Uterus (tissue), 3 donors: ENCODE measurements at regions not wholly inside any gene's neighbourhood (a gene's known extent, or its start where the extent isn't known, plus 50 kb on each side); places are given as distances from the start of the nearest gene placed in this dataset.

Experiments used
- DNase-seq, 2 donors: peaks; one replicate each; pipeline ENCODE4 v3.0.0-alpha.2; 2019 to 2020
- H3K27ac ChIP-seq, 2 donors: fragments of 200-600 bp; sonication (generic); 1 replicate in 1 of 2; 2 replicates in 1 of 2; pipeline ENCODE4 v1.5.1; 2016 to 2018
- H3K27me3 ChIP-seq, 2 donors: fragments of 200-600 bp; sonication (generic); one replicate each; pipeline ENCODE4 v1.5.1; 2018 to 2019; ENCODE audit warnings: control low read depth in 1 of 2
- H3K36me3 ChIP-seq, 2 donors: fragments of 200-600 bp; sonication (generic); one replicate each; pipeline ENCODE4 v1.5.1; 2019; ENCODE audit warnings: control low read depth in 1 of 2
- H3K4me1 ChIP-seq, 2 donors: fragments of 200-600 bp; sonication (generic); one replicate each; pipeline ENCODE4 v1.5.1; 2018 to 2019; ENCODE audit warnings: control low read depth in 1 of 2
- H3K4me3 ChIP-seq, 2 donors: fragments of 200-600 bp; sonication (generic); 1 replicate in 1 of 2; 2 replicates in 1 of 2; pipeline ENCODE4 v1.5.1; 2018 to 2019; ENCODE audit warnings: mild to moderate bottlenecking in 1 of 2
- H3K9me3 ChIP-seq, 2 donors: fragments of 200-600 bp; sonication (generic); one replicate each; pipeline ENCODE4 v1.5.1; 2019; ENCODE audit warnings: control low read depth in 1 of 2
- POLR2A ChIP-seq, 2 donors: fragments of 450-650 bp; IDR thresholded peaks; one replicate each; pipeline ENCODE4 v1.6.1; 2016; ENCODE audit warnings: antibody characterized with exemption in 2 of 2, mild to moderate bottlenecking in 1 of 2, moderate library complexity in 1 of 2
- intact Hi-C: fragments of 100-400 bp; cut with DNase I; formaldehyde crosslinking; loops from one replicate; pipeline ENCODE4 v1.15.1; 2023; ENCODE audit warnings: low total_unique reads
- TF ChIP-seq, protein P1 (sequence below), 4 experiments: fragments of 200-600 bp in 2 of 4; fragments of 450-650 bp in 2 of 4; sonication (generic) in 2 of 4; IDR thresholded peaks; one replicate each; pipeline ENCODE4 v1.5.1; 2016 to 2019; ENCODE audit warnings: antibody characterized with exemption in 4 of 4, mild to moderate bottlenecking in 2 of 4, moderate library complexity in 1 of 4
- donor health status: DM: yes; HTN: yes; CAD: no.

GRCh38 chr4:160142579-160142978, 1039.7 kb downstream of the RAPGEF2 start:
- Histone ChIP-seq H3K36me3 (no peaks in the 10 kb centered on the region), H3K27ac (no peak overlapping the region), H3K4me1 (no peaks in the 10 kb centered on the region), H3K4me3 (no peak overlapping the region), H3K27me3 (no peaks in the 10 kb centered on the region), H3K9me3 (no peaks in the 10 kb centered on the region)
- no peak for DNase-seq
- intact Hi-C loops = no loop called here
- TF ChIP-seq, protein P1, sequence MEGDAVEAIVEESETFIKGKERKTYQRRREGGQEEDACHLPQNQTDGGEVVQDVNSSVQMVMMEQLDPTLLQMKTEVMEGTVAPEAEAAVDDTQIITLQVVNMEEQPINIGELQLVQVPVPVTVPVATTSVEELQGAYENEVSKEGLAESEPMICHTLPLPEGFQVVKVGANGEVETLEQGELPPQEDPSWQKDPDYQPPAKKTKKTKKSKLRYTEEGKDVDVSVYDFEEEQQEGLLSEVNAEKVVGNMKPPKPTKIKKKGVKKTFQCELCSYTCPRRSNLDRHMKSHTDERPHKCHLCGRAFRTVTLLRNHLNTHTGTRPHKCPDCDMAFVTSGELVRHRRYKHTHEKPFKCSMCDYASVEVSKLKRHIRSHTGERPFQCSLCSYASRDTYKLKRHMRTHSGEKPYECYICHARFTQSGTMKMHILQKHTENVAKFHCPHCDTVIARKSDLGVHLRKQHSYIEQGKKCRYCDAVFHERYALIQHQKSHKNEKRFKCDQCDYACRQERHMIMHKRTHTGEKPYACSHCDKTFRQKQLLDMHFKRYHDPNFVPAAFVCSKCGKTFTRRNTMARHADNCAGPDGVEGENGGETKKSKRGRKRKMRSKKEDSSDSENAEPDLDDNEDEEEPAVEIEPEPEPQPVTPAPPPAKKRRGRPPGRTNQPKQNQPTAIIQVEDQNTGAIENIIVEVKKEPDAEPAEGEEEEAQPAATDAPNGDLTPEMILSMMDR (IDR thresholded peaks at IDR 0.05) = no peak

DNA sequence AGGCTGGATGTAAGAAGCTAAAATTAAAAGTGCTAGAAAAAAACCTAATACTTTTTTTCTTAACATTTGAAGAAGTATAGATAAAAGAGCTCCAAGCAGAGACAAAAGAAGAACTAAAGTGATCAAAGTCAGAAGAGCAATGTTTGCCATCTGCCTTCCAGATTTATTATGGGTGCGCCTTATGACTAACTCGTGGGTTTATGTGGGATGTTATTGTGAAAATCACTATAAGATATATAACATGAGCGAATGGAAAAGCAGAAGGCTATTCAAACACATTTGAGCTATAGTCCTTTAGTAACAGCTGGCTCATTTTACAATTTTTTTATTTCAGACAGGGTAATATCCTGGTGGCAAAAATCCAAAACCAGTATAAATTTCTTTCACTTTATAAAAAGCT, 1040.7 kb downstream of the RAPGEF2 start:
- intact Hi-C loops = no loop called here
- H3K27ac ChIP-seq = no peak overlapping the region
- no peaks in the 10 kb centered on the region for H3K9me3 ChIP-seq
- H3K4me1 ChIP-seq = no peaks in the 10 kb centered on the region
- H3K4me3 ChIP-seq = no peak overlapping the region
- no peak for TF ChIP-seq POLR2A (IDR thresholded peaks at IDR 0.05)
- TF ChIP-seq, protein P1 (IDR thresholded peaks at IDR 0.05) = no peak
- no peaks in the 10 kb centered on the region for H3K27me3 ChIP-seq
- DNase-seq = no peak
- H3K36me3 ChIP-seq = no peaks in the 10 kb centered on the region

DNA sequence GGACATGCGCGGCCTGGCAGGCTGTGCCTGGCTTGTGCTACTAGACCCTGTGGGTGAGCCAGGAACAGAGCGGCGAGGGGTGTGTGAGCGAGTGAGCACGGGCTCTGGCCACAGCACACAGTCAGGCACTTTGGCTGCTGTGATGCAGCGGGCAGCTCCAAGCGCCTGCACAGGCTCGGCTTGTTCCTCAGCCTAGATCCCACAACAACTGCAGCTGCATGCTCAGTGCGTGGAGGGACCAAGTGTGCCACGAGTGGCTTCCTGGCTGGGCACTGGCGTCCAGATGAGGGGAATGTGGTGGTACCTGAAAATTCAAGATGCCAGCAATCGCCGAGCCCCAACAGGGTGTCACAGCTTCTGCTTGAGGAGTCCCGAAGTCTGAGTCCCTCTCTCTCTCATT, 1056.6 kb downstream of the RAPGEF2 start:
- TF ChIP-seq POLR2A (IDR thresholded peaks at IDR 0.05) = no peak
- TF ChIP-seq, protein P1 (IDR thresholded peaks at IDR 0.05) = no peak
- no peaks in the 10 kb centered on the region for H3K36me3 ChIP-seq
- no peak overlapping the region for H3K27ac ChIP-seq
- H3K27me3 ChIP-seq = no peaks in the 10 kb centered on the region
- DNase-seq = no peak
- H3K4me3 ChIP-seq = no peak overlapping the region
- H3K9me3 ChIP-seq = no peaks in the 10 kb centered on the region
- intact Hi-C loops = no loop called here
- H3K4me1 ChIP-seq = no peaks in the 10 kb centered on the region

GRCh38 chr4:160161026-160161425, 1058.1 kb downstream of the RAPGEF2 start:
- no peaks in the 10 kb centered on the region for H3K9me3 ChIP-seq

GRCh38 chr4:160175064-160175643, 1072.3 kb downstream of the RAPGEF2 start:
- intact Hi-C loops = no loop called here
- DNase-seq = no peak
- no peak for TF ChIP-seq POLR2A (IDR thresholded peaks at IDR 0.05)
- TF ChIP-seq, protein P1 (IDR thresholded peaks at IDR 0.05) = no peak

More at GRCh38 chr4:160161026-160161425, 1058.1 kb downstream of the RAPGEF2 start:
- intact Hi-C loops = no loop called here
- no peak for DNase-seq
- Histone ChIP-seq H3K4me3 (no peak overlapping the region), H3K36me3 (no peaks in the 10 kb centered on the region), H3K4me1 (no peaks in the 10 kb centered on the region), H3K27me3 (no peaks in the 10 kb centered on the region), H3K27ac (no peak overlapping the region)
- TF ChIP-seq, protein P1 (IDR thresholded peaks at IDR 0.05) = no peak
- no peak for TF ChIP-seq POLR2A (IDR thresholded peaks at IDR 0.05)

More at GRCh38 chr4:160175064-160175643, 1072.3 kb downstream of the RAPGEF2 start:
- H3K9me3 ChIP-seq = no peaks in the 10 kb centered on the region
- no peak overlapping the region for H3K4me3 ChIP-seq
- H3K36me3 ChIP-seq = no peaks in the 10 kb centered on the region
- H3K27ac ChIP-seq = no peak overlapping the region
- no peaks in the 10 kb centered on the region for H3K27me3 ChIP-seq
- no peaks in the 10 kb centered on the region for H3K4me1 ChIP-seq
